NCI-H2196 (cell line): ENCODE measurements at regions not wholly inside any gene's neighbourhood (a gene's known extent, or its start where the extent isn't known, plus 50 kb on each side); places are given as distances from the start of the nearest gene placed in this dataset.
A peak's percentile ranks its signal among the peaks of the same experiment; 100 is the strongest.
"Not testable (repeated sequence)": the region's sequence is repeated elsewhere in the genome, so short reads cannot be mapped to it uniquely, and the experiment has no call there.

ENCODE experiments used
- DNase-seq: peaks from one replicate; lab custom pipeline; 2025; ENCODE audit not compliant: unreplicated experiment; lab: John Stamatoyannopoulos, UW

DNA sequence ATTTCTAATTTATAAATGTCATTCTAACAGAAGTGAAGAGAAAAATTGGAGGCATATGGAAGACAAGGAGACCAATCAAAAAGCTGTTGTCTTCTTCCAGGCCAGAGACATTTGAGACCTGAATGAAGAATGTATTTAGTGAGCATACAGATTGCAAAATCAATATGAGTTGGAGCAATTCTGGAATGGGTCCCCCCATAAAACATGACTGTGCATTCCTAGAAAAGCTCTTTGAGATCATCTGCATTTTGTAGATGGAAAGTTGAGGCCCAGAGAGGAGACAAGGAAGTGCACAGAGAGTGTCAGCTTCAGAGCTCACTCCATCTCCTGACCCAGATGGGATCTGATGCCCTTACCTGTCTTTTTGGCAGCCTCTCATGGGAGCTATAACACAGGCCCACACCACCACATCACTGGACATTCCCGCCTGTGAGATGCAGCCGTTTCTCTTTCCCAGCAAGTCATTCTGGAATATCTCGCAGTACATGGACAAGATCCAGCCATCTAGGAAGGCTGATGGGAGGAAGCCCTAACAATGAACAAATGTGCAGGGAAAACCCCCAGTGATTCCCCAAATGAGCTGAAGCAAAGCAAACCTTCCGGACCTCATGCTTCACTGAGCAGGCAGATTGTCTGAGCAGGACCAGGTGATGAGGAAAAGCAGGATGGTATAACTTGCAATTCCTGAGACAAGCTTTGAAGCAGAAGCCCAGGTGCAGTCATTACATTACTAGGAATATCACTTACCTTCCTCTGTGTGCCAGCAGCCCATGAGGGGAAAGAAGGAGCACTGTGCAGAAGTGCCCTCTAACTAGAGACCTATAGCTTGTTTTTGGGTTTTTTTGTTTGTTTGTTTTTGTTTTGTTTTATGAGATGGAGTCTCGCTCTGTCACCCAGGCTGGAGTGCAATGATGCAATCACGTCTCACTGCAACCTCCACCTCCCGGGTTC, 445.6 kb downstream of the PLPP3 start:
- DNase-seq: peak; percentile 10

DNA sequence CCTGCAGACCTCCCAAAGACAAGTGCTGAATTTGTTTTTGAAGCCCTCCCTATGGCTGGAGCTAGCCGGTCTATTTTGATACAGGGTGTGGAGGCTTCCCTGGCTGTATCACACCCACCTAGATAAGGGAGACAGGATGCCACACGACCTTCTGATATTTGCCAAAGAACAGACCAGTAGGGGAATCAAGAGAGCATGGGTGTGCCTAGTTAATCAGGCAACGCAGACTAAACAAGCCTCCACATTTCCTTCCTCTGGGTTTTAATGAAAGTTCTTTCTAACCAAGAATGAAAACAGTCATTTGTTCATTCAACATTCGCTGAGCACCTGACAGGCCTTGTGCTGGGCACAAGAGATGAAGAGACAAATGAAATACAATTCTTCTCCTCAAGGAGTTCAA, 446.8 kb downstream of the PLPP3 start:
- no peak for DNase-seq

DNA sequence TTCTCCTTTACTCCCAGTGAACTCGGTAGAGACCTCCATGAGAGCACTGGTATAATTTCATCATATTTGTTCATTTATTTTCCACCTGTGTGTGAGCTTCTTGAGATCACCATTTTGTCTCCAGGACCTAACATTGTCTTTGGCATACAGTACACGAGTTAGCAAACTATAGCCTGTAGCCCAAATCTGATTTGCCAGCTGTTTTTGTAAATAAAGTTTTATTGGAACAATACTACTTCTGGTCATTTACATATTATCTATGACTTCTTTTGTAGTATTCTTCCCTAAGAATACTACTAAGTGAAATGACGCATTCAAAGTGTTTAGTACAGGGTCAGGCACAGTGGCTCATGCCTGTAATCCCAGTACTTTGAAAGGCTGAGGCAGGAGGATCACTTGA, 449.5 kb downstream of the PLPP3 start:
- DNase-seq: no peak

GRCh38 chr1:56125316-56125715, 454.0 kb downstream of the PLPP3 start:
- no peak for DNase-seq

- DNase-seq: no peak
Measured at GRCh38 chr1:56123826-56124225, 455.5 kb downstream of the PLPP3 start.

GRCh38 chr1:56123421-56123820, 455.9 kb downstream of the PLPP3 start:
- no peak for DNase-seq

DNA sequence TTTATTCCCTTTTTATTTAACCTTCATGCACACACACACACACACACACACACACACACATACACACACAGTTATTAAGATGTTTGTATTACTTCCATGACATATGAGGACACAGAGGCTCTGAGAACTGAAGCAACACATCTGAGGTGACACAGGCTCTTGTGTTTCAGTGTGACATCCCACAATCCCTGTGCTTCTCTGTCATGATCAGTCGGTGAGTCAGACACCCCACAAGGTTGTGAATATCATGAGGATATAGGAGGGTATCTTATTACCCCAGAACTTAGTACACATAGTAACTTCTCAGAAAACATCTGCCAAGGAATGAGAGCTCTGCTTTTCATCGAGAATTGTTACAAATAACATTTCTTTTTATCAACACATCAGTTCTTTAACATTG, 459.3 kb downstream of the PLPP3 start:
- DNase-seq: no peak

- DNase-seq: not testable (repeated sequence)
Measured at GRCh38 chr1:56118676-56119075, 460.7 kb downstream of the PLPP3 start.

DNA sequence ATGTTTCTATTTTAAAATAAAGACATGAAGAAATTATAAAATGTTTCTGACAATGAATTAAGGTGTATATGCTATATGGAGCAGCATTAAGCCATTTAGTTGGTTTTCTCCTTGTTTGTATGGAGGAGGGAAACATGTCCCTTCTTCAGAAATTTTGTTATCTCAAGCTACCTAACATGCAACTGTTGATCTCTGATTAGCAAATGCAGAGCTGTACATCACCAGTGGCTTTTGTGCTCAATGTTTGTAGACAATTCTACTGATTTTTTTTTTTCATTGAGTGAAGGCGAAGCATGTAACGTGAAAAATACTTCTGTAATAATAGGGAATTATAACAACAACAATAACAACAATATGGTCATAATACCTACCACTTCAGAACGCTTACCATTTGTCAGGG, 463.7 kb downstream of the PLPP3 start:
- no peak for DNase-seq

GRCh38 chr1:56113679-56114078, 465.7 kb downstream of the PLPP3 start:
- no peak for DNase-seq

GRCh38 chr1:56107275-56107638, 472.1 kb downstream of the PLPP3 start:
- no peak for DNase-seq

DNA sequence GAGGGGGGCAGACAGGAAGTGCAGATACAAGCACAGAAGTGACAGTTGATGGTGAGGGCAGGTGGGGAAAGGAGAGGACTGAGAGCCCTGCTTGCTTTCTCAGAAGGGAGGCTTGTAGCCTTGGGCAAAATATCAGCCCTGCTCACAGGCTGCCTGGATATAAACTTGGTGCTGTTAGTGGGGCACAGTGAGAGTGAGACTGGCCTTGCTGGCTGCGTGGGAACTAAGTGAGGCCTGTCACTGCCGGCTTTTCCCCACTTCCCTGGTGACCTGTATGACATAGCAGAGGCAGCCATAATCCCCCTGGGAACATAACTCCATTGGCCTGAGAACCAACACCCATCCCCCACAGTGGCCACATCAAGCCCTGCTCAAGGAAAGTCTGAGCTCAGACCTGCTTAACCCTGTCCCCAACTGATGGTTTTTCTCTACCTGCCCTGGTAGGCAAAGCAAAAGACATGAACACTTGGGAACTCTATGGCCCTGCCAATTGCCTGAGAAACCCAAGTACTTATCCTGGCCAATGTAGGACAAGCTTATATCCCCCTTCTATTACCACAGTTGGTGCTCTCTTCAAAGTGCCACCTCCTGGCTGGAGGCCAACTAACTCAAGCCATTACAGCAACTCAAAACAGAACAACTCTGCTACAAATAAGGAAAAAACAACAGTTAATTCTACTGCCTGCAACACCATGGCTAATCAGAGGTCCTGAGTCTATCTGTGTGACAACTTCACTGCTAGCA, 472.7 kb downstream of the PLPP3 start:
- DNase-seq: no peak

GRCh38 chr1:56105397-56105796, 474.0 kb downstream of the PLPP3 start:
- no peak for DNase-seq

- DNase-seq: no peak
Measured at GRCh38 chr1:56099766-56100265, 479.5 kb downstream of the PLPP3 start.

GRCh38 chr1:56098946-56099345, 480.4 kb downstream of the PLPP3 start:
- DNase-seq: no peak

DNA sequence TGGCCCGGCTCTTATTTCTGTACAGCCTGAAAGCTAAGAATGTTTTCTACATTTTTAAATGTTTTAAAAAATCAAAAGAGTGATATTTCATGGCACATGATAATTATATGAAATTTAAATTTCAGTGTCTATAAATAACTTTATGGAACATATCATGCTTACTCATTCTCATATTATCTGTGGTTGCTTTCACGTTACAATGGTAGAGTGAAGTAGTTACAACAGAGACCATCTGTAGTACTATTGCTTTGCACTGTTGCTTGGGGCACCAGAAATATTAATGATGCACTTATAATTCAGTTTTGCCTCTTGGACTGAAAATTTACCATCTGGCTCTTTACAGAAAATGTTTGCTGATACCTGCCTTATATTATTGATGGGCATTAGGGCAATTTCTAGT, 481.6 kb downstream of the PLPP3 start:
- no peak for DNase-seq

DNA sequence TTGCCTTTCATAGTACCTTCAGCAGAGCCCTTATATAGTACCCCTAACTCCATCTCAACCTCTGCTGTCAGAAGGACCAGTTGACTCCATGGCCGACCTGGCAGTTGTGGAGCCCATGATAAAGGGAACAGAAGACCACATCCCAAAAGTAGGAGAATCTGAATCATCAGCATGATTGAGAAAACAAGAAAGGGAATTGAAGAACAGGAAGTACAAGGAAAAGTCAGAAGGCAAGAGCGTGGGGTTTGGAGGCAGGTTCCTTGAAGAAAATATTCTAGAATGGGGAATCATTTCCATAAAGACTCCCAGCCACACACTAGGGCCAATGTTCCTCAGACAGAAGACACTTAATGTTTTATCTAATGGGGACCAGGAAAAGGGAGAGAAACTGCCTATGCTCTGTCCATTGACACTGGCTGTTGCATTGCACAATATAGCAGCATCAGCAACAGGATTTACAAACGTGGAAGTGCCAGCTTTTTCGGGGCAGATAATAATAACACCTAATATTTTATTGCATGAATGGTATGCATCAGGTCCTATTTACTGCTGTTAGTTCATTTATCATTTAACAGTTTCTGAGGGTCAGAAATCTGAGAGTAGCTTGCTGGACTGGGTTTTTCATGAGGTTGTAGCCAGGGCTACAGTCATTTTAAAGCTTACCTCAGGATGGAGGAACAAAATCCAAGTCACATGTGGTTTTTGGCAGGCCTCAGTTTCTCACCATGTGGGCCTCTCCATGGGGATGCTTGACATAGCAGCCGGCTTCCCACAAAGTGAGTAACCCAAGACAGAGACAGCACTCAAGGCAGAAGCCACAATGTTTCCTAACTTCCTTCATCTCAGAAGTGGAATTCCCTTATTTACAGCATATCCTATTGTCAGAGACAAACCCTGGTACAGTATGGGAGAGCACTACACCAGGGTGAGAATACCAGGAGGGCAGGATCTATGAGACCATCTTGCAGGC, 483.4 kb downstream of the PLPP3 start:
- DNase-seq: no peak

GRCh38 chr1:56094168-56094567, 485.2 kb downstream of the PLPP3 start:
- DNase-seq: no peak

GRCh38 chr1:56092684-56093570, 486.4 kb downstream of the PLPP3 start:
- no peak for DNase-seq

DNA sequence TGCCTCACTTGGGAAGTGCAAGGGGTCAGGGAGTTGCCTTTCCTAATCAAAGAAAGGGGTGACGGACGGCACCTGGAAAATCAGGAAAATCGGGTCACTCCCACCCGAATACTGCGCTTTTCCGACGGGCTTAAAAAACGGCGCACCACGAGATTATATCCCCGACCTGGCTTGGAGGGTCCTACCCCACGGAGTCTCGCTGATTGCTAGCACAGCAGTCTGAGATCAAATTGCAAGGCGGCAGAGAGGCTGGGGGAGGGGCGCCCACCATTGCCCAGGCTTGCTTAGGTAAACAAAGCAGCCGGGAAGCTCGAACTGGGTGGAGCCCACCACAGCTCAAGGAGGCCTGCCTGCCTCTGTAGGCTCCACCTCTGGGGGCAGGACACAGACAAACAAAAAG, 489.5 kb downstream of the PLPP3 start:
- not testable (repeated sequence) for DNase-seq
